Liver (tissue), 7 donors: ENCODE measurements at regions not wholly inside any gene's neighbourhood (a gene's known extent, or its start where the extent isn't known, plus 50 kb on each side); places are given as distances from the start of the nearest gene placed in this dataset.

Experiments
- DNase-seq: peaks from one replicate; pipeline ENCODE4 v3.0.0-alpha.2; 2017; ENCODE audit warnings: low spot score
- H3K27ac ChIP-seq, 2 donors: one replicate each; pipeline ENCODE4 v1.7.0; 2013; ENCODE audit warnings: inconsistent platforms in 2 of 2, low read length in 2 of 2, control low read depth in 1 of 2, low read depth in 1 of 2, mild to moderate bottlenecking in 1 of 2
- H3K27me3 ChIP-seq, 4 donors: one replicate each; pipeline versions ENCODE4 v1.6.1 to v1.7.0; 2013; ENCODE audit warnings: low read length in 3 of 4, inconsistent platforms in 1 of 4, mild to moderate bottlenecking in 1 of 4, moderate library complexity in 1 of 4; ENCODE audit not compliant: control insufficient read depth in 4 of 4, insufficient read depth in 4 of 4
- H3K36me3 ChIP-seq, 4 donors: one replicate each; pipeline versions ENCODE4 v1.6.1 to v1.7.0; 2013; ENCODE audit warnings: low read length in 3 of 4, mild to moderate bottlenecking in 3 of 4, low read depth in 1 of 4, moderate library complexity in 1 of 4; ENCODE audit not compliant: control insufficient read depth in 4 of 4, insufficient read depth in 3 of 4
- H3K4me1 ChIP-seq, 4 donors: one replicate each; pipeline versions ENCODE4 v1.6.1 to v1.7.0; 2013; ENCODE audit warnings: low read length in 3 of 4, mild to moderate bottlenecking in 3 of 4, moderate library complexity in 1 of 4; ENCODE audit not compliant: control insufficient read depth in 4 of 4, insufficient read depth in 4 of 4
- H3K4me3 ChIP-seq, 3 donors: one replicate each; pipeline versions ENCODE4 v1.6.1 to v1.7.0; 2013; ENCODE audit warnings: low read length in 3 of 3, control low read depth in 1 of 3, low read depth in 1 of 3, mild to moderate bottlenecking in 1 of 3
- H3K9ac ChIP-seq, 2 donors: one replicate each; pipeline ENCODE4 v1.7.0; 2013; ENCODE audit warnings: low read length in 2 of 2, mild to moderate bottlenecking in 2 of 2, moderate library complexity in 2 of 2, control low read depth in 1 of 2, low read depth in 1 of 2
- H3K9me3 ChIP-seq, 4 donors: one replicate each; pipeline versions ENCODE4 v1.6.1 to v1.7.0; 2013; ENCODE audit warnings: low read length in 3 of 4; ENCODE audit not compliant: control insufficient read depth in 4 of 4
- ATF3 ChIP-seq: IDR thresholded peaks from 2 replicates; pipeline ENCODE4 v1.6.1; 2016; ENCODE audit warnings: antibody characterized with exemption
- EGR1 ChIP-seq, 2 donors: IDR thresholded peaks; 2 replicates each; pipeline ENCODE4 v1.6.1; 2016 to 2018; ENCODE audit warnings: antibody characterized with exemption in 2 of 2, low read depth in 2 of 2
- GABPA ChIP-seq, 2 donors: IDR thresholded peaks in 1 of 2; conservative IDR thresholded peaks in 1 of 2; 2 replicates each; pipeline ENCODE4 v1.6.1; 2016; ENCODE audit warnings: antibody characterized with exemption in 2 of 2, mild to moderate bottlenecking in 1 of 2, moderate library complexity in 1 of 2
- HNF4A ChIP-seq, 2 donors: conservative IDR thresholded peaks; 2 replicates each; pipeline ENCODE4 v1.6.1; 2016; ENCODE audit warnings: antibody characterized with exemption in 2 of 2, mild to moderate bottlenecking in 2 of 2
- HNF4G ChIP-seq: IDR thresholded peaks from 2 replicates; pipeline ENCODE4 v1.6.1; 2016; ENCODE audit warnings: antibody characterized with exemption
- MAX ChIP-seq: IDR thresholded peaks from 2 replicates; pipeline ENCODE4 v1.6.1; 2016; ENCODE audit warnings: antibody characterized with exemption
- NR2F2 ChIP-seq: IDR thresholded peaks from 2 replicates; pipeline ENCODE4 v1.6.1; 2016; ENCODE audit warnings: antibody characterized with exemption
- REST ChIP-seq: IDR thresholded peaks from 2 replicates; pipeline ENCODE4 v1.6.1; 2016; ENCODE audit warnings: antibody characterized with exemption, mild to moderate bottlenecking
- SP1 ChIP-seq: IDR thresholded peaks from 2 replicates; pipeline ENCODE4 v1.6.1; 2018; ENCODE audit warnings: antibody characterized with exemption, mild to moderate bottlenecking
- TAF1 ChIP-seq: conservative IDR thresholded peaks from 2 replicates; pipeline ENCODE4 v1.6.1; 2016; ENCODE audit warnings: antibody characterized with exemption, mild to moderate bottlenecking
- ZBTB33 ChIP-seq: IDR thresholded peaks from 2 replicates; pipeline ENCODE4 v1.6.1; 2016; ENCODE audit warnings: antibody characterized with exemption
- WGBS: extraction: QIAGEN DNeasy Blood & Tissue Kit; methylation state at CpG from one replicate; pipeline ENCODE4 v1.1.7; 2013; 5-methylcytosine and 5-hydroxymethylcytosine counted together
- donor health status: healthy.
- donor health status: healthy.
- donor health status: healthy.
- donor health status: healthy.

- DNase-seq = no peak
- no peaks in the 10 kb centered on the region for H3K4me1 ChIP-seq
- no peak overlapping the region for H3K27ac ChIP-seq
- H3K27me3 ChIP-seq = no peaks in the 10 kb centered on the region
- H3K9ac ChIP-seq = no peak overlapping the region
- no peaks in the 10 kb centered on the region for H3K9me3 ChIP-seq
- no peaks in the 10 kb centered on the region for H3K36me3 ChIP-seq
- H3K4me3 ChIP-seq = no peak overlapping the region
- 81% methylated on average over 8 of the region's 8 CpGs for whole genome bisulfite sequencing
- TF ChIP-seq NR2F2 = no peak
- TF ChIP-seq ZBTB33 = no peak
- no peak for TF ChIP-seq MAX
- TF ChIP-seq ATF3 = no peak
These were observed 566.3 kb upstream of the NOVA1 start for GRCh38 chr14:27164139-27164538.

GRCh38 chr14:27175489-27175888 is 577.7 kb upstream of the NOVA1 start:
- 80% methylated on average over 6 of the region's 6 CpGs for WGBS
- Histone ChIP-seq H3K27ac (no peak overlapping the region), H3K27me3 (no peaks in the 10 kb centered on the region), H3K4me1 (no peaks in the 10 kb centered on the region), H3K36me3 (no peaks in the 10 kb centered on the region), H3K9ac (no peak overlapping the region), H3K9me3 (no peaks in the 10 kb centered on the region), H3K4me3 (no peak overlapping the region)
- no peak for DNase-seq
- TF ChIP-seq TAF1 (no peak), EGR1 (IDR thresholded peaks at IDR 0.05; ENCODE audit: low read depth in 2 of 2) (no peak)

GRCh38 chr14:27181333-27181732 is 583.5 kb upstream of the NOVA1 start:
- H3K4me1 ChIP-seq = no peaks in the 10 kb centered on the region
- TF ChIP-seq REST (no peak), SP1 (no peak), HNF4G (no peak), HNF4A (conservative IDR thresholded peaks at IDR 0.05) (no peak), GABPA (IDR thresholded peaks at IDR 0.05 in 1 of 2, conservative IDR thresholded peaks at IDR 0.05 in 1 of 2) (no peak)
- WGBS = 76% methylated on average over 5 of the region's 5 CpGs

More at GRCh38 chr14:27181333-27181732, 583.5 kb upstream of the NOVA1 start:
- Histone ChIP-seq H3K9me3 (no peaks in the 10 kb centered on the region), H3K36me3 (no peaks in the 10 kb centered on the region), H3K27me3 (no peaks in the 10 kb centered on the region), H3K9ac (no peak overlapping the region), H3K4me3 (no peak overlapping the region), H3K27ac (no peak overlapping the region)
- DNase-seq = no peak
